Ishikawa (cell line): ENCODE measurements at regions not wholly inside any gene's neighbourhood (a gene's known extent, or its start where the extent isn't known, plus 50 kb on each side); places are given as distances from the start of the nearest gene placed in this dataset.

Experiments
- CEBPB ChIP-seq: IDR thresholded peaks from 2 replicates; pipeline ENCODE4 v1.6.1; 2012
- CREB1 ChIP-seq: IDR thresholded peaks from 2 replicates; pipeline ENCODE4 v1.6.1; 2012; ENCODE audit warnings: low read depth
- EGR1 ChIP-seq: IDR thresholded peaks from 2 replicates; pipeline ENCODE4 v1.6.1; 2012
- EP300 ChIP-seq: IDR thresholded peaks from 2 replicates; pipeline ENCODE4 v1.6.1; 2012; ENCODE audit warnings: borderline replicate concordance
- FOXM1 ChIP-seq: IDR thresholded peaks from 2 replicates; pipeline ENCODE4 v1.6.1; 2012; ENCODE audit warnings: low read depth, borderline replicate concordance
- MAX ChIP-seq: IDR thresholded peaks from 2 replicates; pipeline ENCODE4 v1.6.1; 2012
- NFIC ChIP-seq: IDR thresholded peaks from 2 replicates; pipeline ENCODE4 v1.6.1; 2012
- RAD21 ChIP-seq: IDR thresholded peaks from 2 replicates; pipeline ENCODE4 v1.6.1; 2012; ENCODE audit warnings: low read depth
- REST ChIP-seq: IDR thresholded peaks from 2 replicates; pipeline ENCODE4 v1.6.1; 2012; ENCODE audit warnings: low read depth, mild to moderate bottlenecking
- TAF1 ChIP-seq: IDR thresholded peaks from 2 replicates; pipeline ENCODE4 v1.6.1; 2012; ENCODE audit warnings: low read depth, mild to moderate bottlenecking
- TCF12 ChIP-seq: IDR thresholded peaks from 2 replicates; pipeline ENCODE4 v1.6.1; 2012; ENCODE audit warnings: low read depth
- TEAD4 ChIP-seq: IDR thresholded peaks from 2 replicates; pipeline ENCODE4 v1.6.1; 2012
- USF1 ChIP-seq: IDR thresholded peaks from 2 replicates; pipeline ENCODE4 v1.6.1; 2012
- YY1 ChIP-seq: IDR thresholded peaks from 2 replicates; pipeline ENCODE4 v1.6.1; 2012; ENCODE audit warnings: low read depth
- ZBTB7A ChIP-seq: IDR thresholded peaks from 2 replicates; pipeline ENCODE4 v1.6.1; 2012; ENCODE audit warnings: low read depth

- TF ChIP-seq MAX: no peak
- TF ChIP-seq EP300: no peak
- TF ChIP-seq RAD21: no peak
- no peak for TF ChIP-seq YY1
- TF ChIP-seq FOXM1: no peak
- no peak for TF ChIP-seq TCF12
- TF ChIP-seq NFIC: no peak
- TF ChIP-seq TAF1: no peak
- no peak for TF ChIP-seq CREB1
- TF ChIP-seq EGR1: no peak
- TF ChIP-seq USF1: no peak
- TF ChIP-seq TEAD4: no peak
- TF ChIP-seq REST: no peak
- no peak for TF ChIP-seq ZBTB7A
- TF ChIP-seq CEBPB: no peak
Measured at GRCh38 chr2:226295681-226296080, 503.9 kb downstream of the IRS1 start.

- TF ChIP-seq CREB1: no peak
- no peak for TF ChIP-seq USF1
- no peak for TF ChIP-seq MAX
- TF ChIP-seq TCF12: no peak
- no peak for TF ChIP-seq TAF1
- no peak for TF ChIP-seq YY1
- TF ChIP-seq EP300: no peak
Measured at GRCh38 chr2:226295123-226295522, 504.5 kb downstream of the IRS1 start.

- TF ChIP-seq REST: no peak
- no peak for TF ChIP-seq EGR1
- TF ChIP-seq EP300: no peak
- TF ChIP-seq YY1: no peak
- TF ChIP-seq ZBTB7A: no peak
- no peak for TF ChIP-seq CREB1
- no peak for TF ChIP-seq CEBPB
- TF ChIP-seq USF1: no peak
- no peak for TF ChIP-seq MAX
- TF ChIP-seq RAD21: no peak
- no peak for TF ChIP-seq TCF12
- no peak for TF ChIP-seq TEAD4
- no peak for TF ChIP-seq FOXM1
Measured at GRCh38 chr2:226286916-226287315, 512.7 kb downstream of the IRS1 start.

GRCh38 chr2:226283796-226284195 lies 515.8 kb downstream of the IRS1 start:
- TF ChIP-seq TCF12 (no peak), MAX (no peak), TEAD4 (no peak), ZBTB7A (no peak), REST (no peak)
